CD4-positive, alpha-beta T cell treated with Interleukin-1 beta for 1 hour (primary cell): ENCODE measurements at regions not wholly inside any gene's neighbourhood (a gene's known extent, or its start where the extent isn't known, plus 50 kb on each side); places are given as distances from the start of the nearest gene placed in this dataset.
A peak's percentile ranks its signal among the peaks of the same experiment; 100 is the strongest.
"Not testable (repeated sequence)": the region's sequence is repeated elsewhere in the genome, so short reads cannot be mapped to it uniquely, and the experiment has no call there.

Source experiments
- DNase-seq, 2 donors: peaks; one replicate each; pipeline ENCODE4 v3.0.0-alpha.2; 2020 to 2022

DNA sequence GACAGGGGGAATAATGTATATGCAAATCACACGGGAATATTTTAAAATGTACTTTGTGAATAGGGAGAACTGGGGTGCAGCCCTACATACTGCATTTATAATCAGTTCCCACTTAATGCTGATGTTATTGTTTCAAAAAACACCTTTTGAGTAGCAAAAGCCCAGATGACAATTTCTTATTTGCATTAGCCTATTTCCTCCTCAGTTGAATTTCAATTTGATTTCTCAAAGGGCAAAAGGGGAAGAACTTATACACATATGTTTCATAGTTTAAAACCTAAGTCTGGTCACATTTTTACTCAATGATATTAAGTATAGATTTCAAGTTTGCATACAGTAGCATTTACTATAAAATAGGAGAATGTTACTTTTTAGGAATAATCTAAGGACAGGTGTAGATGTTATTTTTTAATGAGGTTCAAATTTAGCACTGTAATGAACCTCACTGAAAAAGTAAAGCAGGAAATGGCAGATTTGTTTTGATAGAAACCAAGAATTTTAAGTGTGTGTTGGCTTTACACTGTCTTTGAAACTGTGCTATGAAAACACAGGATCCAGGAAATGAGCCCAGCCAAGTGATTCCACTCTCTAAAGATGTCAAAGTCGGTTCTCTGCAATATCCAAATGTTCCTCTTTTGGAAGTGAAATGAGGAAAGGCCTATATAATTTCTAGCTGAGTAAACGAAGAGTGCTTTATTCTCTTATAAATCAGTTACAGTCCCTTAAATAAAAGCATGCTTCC lies 367.4 kb downstream of the BTG1 start:
- peak in 1 of 2 donors; percentile 14 for DNase-seq

GRCh38 chr12:91777268-91777992 lies 368.2 kb downstream of the BTG1 start:
- no peak for DNase-seq

DNA sequence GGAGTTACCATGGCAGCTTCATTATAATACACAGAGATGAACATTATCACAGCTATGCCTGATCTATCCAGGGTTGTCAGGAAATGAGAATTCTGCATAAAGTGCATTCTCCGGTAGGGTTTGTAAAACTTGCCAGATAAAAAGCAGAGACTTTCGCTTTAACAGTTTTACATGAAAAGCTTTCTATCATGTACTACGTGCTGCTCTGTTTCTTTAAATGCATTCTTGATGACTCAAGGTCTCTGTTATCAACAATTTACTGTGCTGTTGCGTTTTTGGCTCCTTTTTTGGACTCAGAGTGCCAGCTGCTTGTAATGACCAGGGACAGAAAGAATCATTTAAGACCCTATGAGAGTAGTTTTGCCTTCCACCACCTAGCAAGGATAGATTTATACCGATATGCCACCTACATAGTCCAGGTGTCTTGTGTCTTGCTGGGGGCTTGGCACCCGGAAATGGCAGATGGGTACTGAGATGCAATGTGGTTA lies 371.2 kb downstream of the BTG1 start:
- DNase-seq: no peak

GRCh38 chr12:91773749-91774429 lies 371.8 kb downstream of the BTG1 start:
- no peak for DNase-seq

DNA sequence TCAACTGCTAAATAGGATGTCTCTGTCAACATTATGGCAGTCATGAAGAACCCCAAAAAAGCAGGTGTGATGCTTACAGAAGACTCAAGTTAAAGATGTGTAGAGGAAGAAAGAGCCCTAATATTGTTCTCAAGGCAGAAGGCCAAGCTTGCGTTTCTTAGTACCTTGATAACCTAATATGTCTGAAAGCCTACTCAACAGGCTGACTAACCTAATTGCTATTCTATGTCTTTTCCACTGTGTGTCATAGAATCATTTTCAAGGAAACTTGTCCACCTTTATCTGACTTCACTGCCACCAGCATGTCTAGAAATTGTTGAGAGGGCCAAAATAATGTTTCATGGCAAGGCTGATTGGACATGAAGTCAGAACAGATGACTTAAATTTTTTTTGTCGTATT lies 373.2 kb downstream of the BTG1 start:
- DNase-seq: no peak

DNA sequence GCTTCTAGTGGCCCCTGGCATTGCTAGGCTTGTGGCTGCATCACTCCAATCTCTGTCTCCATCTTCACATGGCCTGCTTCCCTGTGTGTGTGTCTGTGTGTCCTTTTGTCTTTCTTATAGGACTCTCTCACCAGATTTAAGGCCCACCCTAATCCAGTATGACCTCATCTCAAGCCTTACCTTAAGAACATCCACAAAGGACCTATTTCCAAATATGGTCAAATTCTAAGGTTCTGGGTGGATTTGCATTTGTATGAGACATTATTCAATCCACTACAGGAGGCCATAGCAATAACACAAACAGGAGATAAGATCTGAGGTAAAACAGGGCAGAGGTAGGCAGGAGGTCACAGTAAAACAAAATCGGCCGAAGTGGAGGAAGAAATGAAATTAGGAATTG lies 375.9 kb downstream of the BTG1 start:
- no peak for DNase-seq

GRCh38 chr12:91767237-91767636 lies 378.4 kb downstream of the BTG1 start:
- no peak for DNase-seq

DNA sequence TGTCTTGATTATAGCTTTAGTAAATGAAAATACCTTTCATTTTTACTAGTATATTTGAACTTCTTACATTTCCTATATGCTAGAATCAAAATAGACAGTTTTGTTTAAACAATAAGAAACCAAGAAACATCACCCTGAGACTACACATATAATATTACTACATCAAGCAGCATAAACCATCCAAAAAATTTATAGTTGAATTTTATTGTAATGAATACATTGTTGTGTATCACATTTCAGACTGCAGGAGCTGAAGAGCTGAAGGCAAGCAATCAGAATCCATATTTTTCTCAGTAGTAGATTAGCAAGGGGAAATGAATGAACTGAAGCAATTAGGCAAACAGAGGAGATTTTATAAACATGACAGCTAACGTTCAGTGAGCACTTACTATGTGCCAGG lies 379.2 kb downstream of the BTG1 start:
- no peak for DNase-seq

- no peak for DNase-seq
Observed at GRCh38 chr12:91763654-91764370, 381.8 kb downstream of the BTG1 start.

- no peak for DNase-seq
Observed at GRCh38 chr12:91753649-91754048, 392.0 kb downstream of the BTG1 start.

DNA sequence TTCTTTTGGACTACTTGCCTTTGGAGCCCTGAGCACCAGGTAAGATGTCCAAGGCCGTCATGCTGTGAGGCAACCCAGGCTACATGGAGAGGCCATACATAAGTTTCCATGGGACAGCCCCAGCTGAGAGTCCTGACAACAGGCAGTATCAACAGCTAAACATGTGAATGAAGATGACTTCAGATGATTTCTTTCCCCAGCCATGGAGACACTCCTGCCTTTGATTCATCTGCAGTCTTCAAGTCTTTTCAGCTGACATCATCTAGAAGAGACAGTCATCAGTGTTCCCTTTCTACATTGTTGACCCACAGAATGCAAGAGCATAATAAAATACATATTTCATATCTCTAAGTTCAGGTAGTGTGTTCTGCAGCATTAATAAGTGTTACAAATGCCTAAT lies 398.7 kb downstream of the BTG1 start:
- DNase-seq: no peak

DNA sequence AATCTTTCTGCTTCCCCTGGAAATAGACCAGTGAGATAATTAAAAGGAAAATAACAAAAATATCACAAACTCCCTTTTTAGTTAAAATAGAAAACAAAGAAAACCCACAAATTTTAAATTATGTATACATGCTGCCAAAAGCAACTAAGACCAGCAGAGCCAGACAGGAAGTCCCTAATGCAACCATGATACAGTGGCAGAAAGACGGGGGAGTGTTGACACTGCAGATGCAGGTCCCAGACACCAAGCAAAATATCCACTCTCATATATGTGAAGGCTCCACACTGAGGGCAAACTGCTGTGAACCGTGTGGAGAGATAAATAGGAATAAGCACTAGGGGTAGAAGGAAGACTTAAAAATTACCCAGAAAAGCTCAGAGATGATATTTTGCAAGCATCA lies 401.0 kb downstream of the BTG1 start:
- no peak for DNase-seq

GRCh38 chr12:91743704-91744321 lies 401.8 kb downstream of the BTG1 start:
- DNase-seq: no peak

DNA sequence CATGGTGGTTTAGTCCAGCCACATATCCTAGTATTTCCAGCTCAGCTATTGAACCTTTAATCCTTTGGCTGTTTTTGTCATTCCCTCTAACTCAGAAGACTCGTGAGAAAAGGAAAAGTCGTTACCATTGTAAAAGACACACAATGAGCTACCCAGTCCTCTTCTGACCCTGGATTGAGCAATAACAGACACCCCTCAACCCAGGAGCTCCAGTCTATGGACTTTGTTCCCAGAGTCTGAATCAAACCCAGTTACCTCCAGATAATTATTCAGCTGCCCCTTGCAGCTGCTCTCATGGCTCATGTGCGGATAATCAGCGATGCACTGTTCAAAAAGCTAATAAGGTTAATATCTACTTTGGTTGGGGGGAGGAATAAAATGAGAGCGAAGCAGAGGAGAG lies 402.4 kb downstream of the BTG1 start:
- DNase-seq: no peak

- DNase-seq: no peak
Observed at GRCh38 chr12:91741932-91742331, 403.7 kb downstream of the BTG1 start.

DNA sequence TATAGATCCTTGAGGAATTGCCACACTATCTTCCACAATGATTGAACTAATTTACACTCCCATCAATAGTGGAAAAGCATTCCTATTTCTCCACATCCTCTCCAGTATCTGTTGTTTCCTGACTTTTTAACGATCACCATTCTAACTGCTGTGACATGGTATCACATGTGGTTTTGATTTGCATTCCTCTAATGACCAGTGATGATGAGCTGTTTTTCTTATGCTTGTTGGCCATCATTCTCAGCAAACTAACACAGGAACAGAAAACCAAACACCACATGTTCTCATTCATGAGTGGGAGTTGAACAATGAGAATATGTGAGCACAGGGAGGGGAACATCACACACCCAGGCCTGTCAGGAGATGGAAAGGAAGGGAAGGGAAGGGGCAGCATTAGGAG lies 411.8 kb downstream of the BTG1 start:
- DNase-seq: not testable (repeated sequence)

- DNase-seq: no peak
Observed at GRCh38 chr12:91732086-91732485, 413.6 kb downstream of the BTG1 start.

DNA sequence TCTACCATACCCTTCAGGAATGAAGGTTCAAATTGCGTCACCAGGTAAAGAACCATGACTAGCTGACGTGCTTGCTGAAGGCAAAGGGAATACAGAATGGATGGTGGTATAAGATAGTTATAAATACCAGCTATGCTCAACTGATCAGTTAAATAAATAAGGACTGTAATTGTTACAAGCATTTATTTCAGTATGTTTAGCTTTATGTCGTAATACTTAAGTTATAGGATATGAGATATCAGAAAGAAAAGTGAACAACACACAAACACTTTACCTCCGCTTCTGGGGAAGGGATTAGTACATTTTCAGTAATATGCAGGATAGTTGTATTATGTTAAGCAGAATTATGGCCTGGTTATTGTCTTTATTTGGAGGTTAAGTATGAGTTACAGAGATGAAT lies 416.1 kb downstream of the BTG1 start:
- no peak for DNase-seq

GRCh38 chr12:91723191-91723590 lies 422.5 kb downstream of the BTG1 start:
- no peak for DNase-seq

GRCh38 chr12:91722072-91722471 lies 423.6 kb downstream of the BTG1 start:
- DNase-seq: no peak

- no peak for DNase-seq
Observed at GRCh38 chr12:91721023-91721422, 424.6 kb downstream of the BTG1 start.

GRCh38 chr12:91718326-91718725 lies 427.3 kb downstream of the BTG1 start:
- no peak for DNase-seq

- no peak for DNase-seq
Observed at GRCh38 chr12:91717804-91718203, 427.8 kb downstream of the BTG1 start.
